H1 (cell line): ENCODE measurements at regions not wholly inside any gene's neighbourhood (a gene's known extent, or its start where the extent isn't known, plus 50 kb on each side); places are given as distances from the start of the nearest gene placed in this dataset.

ENCODE experiments used
- CTCF ChIA-PET: fragments of 300-600 bp; sonication (Branson Sonifier 250); formaldehyde crosslinking; loops from one replicate; lab custom pipeline; 2021; ENCODE audit not compliant: partially characterized antibody; lab: Charles Lee
- POLR2A ChIA-PET: fragments of 300-600 bp; sonication (Branson Sonifier 250); formaldehyde crosslinking; loops from one replicate; lab custom pipeline; 2021; ENCODE audit warnings: inconsistent platforms; ENCODE audit not compliant: partially characterized antibody; lab: Charles Lee
- DNase-seq, 2 experiments: peaks; one replicate each; pipeline versions ENCODE4 v3.0.0 to v3.0.0-alpha.2; 2010 to 2022; ENCODE audit warnings: low spot score in 2 of 2, low read depth in 1 of 2, mixed read lengths in 1 of 2
- FAIRE-seq: peaks from 2 replicates; lab custom pipeline; 2011; peaks lifted over from hg19 to GRCh38; lab: Jason Lieb, UNC
- H2AFZ ChIP-seq: 2 replicates; pipeline ENCODE4 v1.8.1; 2012; ENCODE audit warnings: low read length, inconsistent platforms
- H2AK5ac ChIP-seq: 2 replicates; pipeline ENCODE4 v1.6.1; 2013; ENCODE audit warnings: low read depth, low read length
- H2BK120ac ChIP-seq: replicated peaks from 2 replicates; pipeline ENCODE3; 2013; ENCODE audit warnings: low read depth, low read length, inconsistent platforms
- H2BK12ac ChIP-seq: 2 replicates; pipeline ENCODE4 v1.6.1; 2013; ENCODE audit warnings: low read depth, low read length
- H2BK15ac ChIP-seq: 2 replicates; pipeline ENCODE4 v1.6.1; 2013; ENCODE audit warnings: low read length
- H2BK20ac ChIP-seq: 2 replicates; pipeline ENCODE4 v1.6.1; 2013; ENCODE audit warnings: low read length
- H2BK5ac ChIP-seq: 2 replicates; pipeline ENCODE4 v1.6.1; 2013; ENCODE audit warnings: low read depth, low read length
- H3K14ac ChIP-seq: 2 replicates; pipeline ENCODE4 v1.6.1; 2013; ENCODE audit warnings: inconsistent platforms; ENCODE audit not compliant: insufficient read length
- H3K18ac ChIP-seq: 2 replicates; pipeline ENCODE4 v1.6.1; 2013; ENCODE audit warnings: low read length; ENCODE audit errors: extremely low read depth
- H3K23ac ChIP-seq: 2 replicates; pipeline ENCODE4 v1.6.1; 2013; ENCODE audit warnings: inconsistent platforms; ENCODE audit not compliant: insufficient read length
- H3K23me2 ChIP-seq: 2 replicates; pipeline ENCODE4 v1.6.1; 2013; ENCODE audit warnings: low read depth, low read length
- H3K27ac ChIP-seq: 2 replicates; pipeline ENCODE4 v1.6.1; 2011; ENCODE audit warnings: low read depth, low read length, inconsistent platforms
- H3K27me3 ChIP-seq, 4 experiments: replicated peaks in 1 of 4; 1 replicate in 1 of 4; 2 replicates in 3 of 4; pipeline versions ENCODE4 v1.6.1 to v1.8.1; 2011 to 2013; ENCODE audit warnings: low read length in 3 of 4, mild to moderate bottlenecking in 3 of 4, inconsistent platforms in 2 of 4, mixed read lengths in 2 of 4, moderate library complexity in 1 of 4; ENCODE audit not compliant: control insufficient read depth in 3 of 4, insufficient read depth in 3 of 4; ENCODE audit errors: extremely low read depth in 1 of 4
- H3K36me3 ChIP-seq, 4 experiments: 2 replicates each; pipeline versions ENCODE4 v1.6.1 to v1.8.1; 2011 to 2013; ENCODE audit warnings: mild to moderate bottlenecking in 4 of 4, low read length in 3 of 4, moderate library complexity in 2 of 4, control low read depth in 1 of 4, inconsistent platforms in 1 of 4; ENCODE audit not compliant: insufficient read depth in 4 of 4, control insufficient read depth in 2 of 4
- H3K4ac ChIP-seq: replicated peaks from 2 replicates; pipeline ENCODE3; 2013; ENCODE audit warnings: low read length, low read depth, mixed read lengths, inconsistent platforms; ENCODE audit not compliant: insufficient read length
- H3K4me1 ChIP-seq, 4 experiments: replicated peaks in 1 of 4; 1 replicate in 1 of 4; 2 replicates in 3 of 4; pipeline versions ENCODE4 v1.6.1 to v1.8.1; 2011 to 2013; ENCODE audit warnings: low read length in 3 of 4, inconsistent platforms in 2 of 4, mixed read lengths in 1 of 4; ENCODE audit not compliant: insufficient read depth in 4 of 4, control insufficient read depth in 3 of 4
- H3K4me2 ChIP-seq, 2 experiments: 2 replicates each; pipeline versions ENCODE4 v1.6.1 to v1.8.1; 2011 to 2013; ENCODE audit warnings: low read depth in 2 of 2, low read length in 2 of 2, control low read depth in 1 of 2, inconsistent platforms in 1 of 2, mild to moderate bottlenecking in 1 of 2; ENCODE audit not compliant: insufficient read depth in 1 of 2
- H3K4me3 ChIP-seq, 4 experiments: fragments of 200-600, 300-600 bp in 1 of 4; sonication (generic), shearing (Covaris generic), sonication (Bioruptor Twin) in 1 of 4; 2 replicates each; pipeline versions ENCODE4 v1.5.1 to v1.8.1; 2011 to 2016; ENCODE audit warnings: low read length in 4 of 4, low read depth in 3 of 4, control low read depth in 2 of 4, inconsistent platforms in 2 of 4, mild to moderate bottlenecking in 2 of 4, mixed read lengths in 1 of 4, moderate library complexity in 1 of 4; ENCODE audit not compliant: insufficient read depth in 2 of 4; ENCODE audit errors: extremely low read depth in 1 of 4
- H3K56ac ChIP-seq: replicated peaks from 2 replicates; pipeline ENCODE3; 2013; ENCODE audit warnings: low read depth, mild to moderate bottlenecking, mixed read lengths, low read length, inconsistent platforms; ENCODE audit not compliant: insufficient read length
- H3K79me1 ChIP-seq: 2 replicates; pipeline ENCODE4 v1.6.1; 2013; ENCODE audit warnings: low read depth, low read length, control low read depth
- H3K79me2 ChIP-seq, 2 experiments: 2 replicates each; pipeline versions ENCODE4 v1.6.1 to v1.8.1; 2012 to 2013; ENCODE audit warnings: low read length in 2 of 2, mild to moderate bottlenecking in 2 of 2, inconsistent platforms in 1 of 2; ENCODE audit not compliant: insufficient read depth in 2 of 2, control insufficient read depth in 1 of 2
- H3K9ac ChIP-seq, 4 experiments: replicated peaks in 1 of 4; 1 replicate in 1 of 4; 2 replicates in 3 of 4; pipeline versions ENCODE4 v1.6.1 to v1.8.1; 2011 to 2013; ENCODE audit warnings: low read depth in 3 of 4, low read length in 3 of 4, control low read depth in 2 of 4, mild to moderate bottlenecking in 2 of 4, moderate library complexity in 2 of 4, inconsistent platforms in 1 of 4; ENCODE audit errors: extremely low read depth in 1 of 4
- H3K9me3 ChIP-seq, 2 experiments: 2 replicates each; pipeline versions ENCODE4 v1.6.1 to v1.8.1; 2012 to 2013; ENCODE audit warnings: mild to moderate bottlenecking in 2 of 2, moderate library complexity in 2 of 2, control low read depth in 1 of 2, inconsistent platforms in 1 of 2, low read depth in 1 of 2, low read length in 1 of 2, mixed read lengths in 1 of 2; ENCODE audit not compliant: insufficient read depth in 2 of 2
- H4K20me1 ChIP-seq, 2 experiments: replicated peaks in 1 of 2; 2 replicates each; pipeline versions ENCODE3 to v1.8.1; 2011 to 2013; ENCODE audit warnings: inconsistent platforms in 2 of 2, low read length in 2 of 2, mild to moderate bottlenecking in 1 of 2; ENCODE audit not compliant: insufficient read depth in 2 of 2, control insufficient read depth in 1 of 2
- H4K5ac ChIP-seq: 2 replicates; pipeline ENCODE4 v1.6.1; 2013; ENCODE audit warnings: low read length, low read depth, mixed read lengths, inconsistent platforms; ENCODE audit not compliant: insufficient read length
- H4K8ac ChIP-seq: 2 replicates; pipeline ENCODE4 v1.8.0; 2013; ENCODE audit warnings: mild to moderate bottlenecking, moderate library complexity, low read length, inconsistent platforms; ENCODE audit not compliant: insufficient read depth; ENCODE audit errors: extremely low read depth
- H4K91ac ChIP-seq: replicated peaks from 2 replicates; pipeline ENCODE3; 2013; ENCODE audit warnings: low read length, mixed read lengths, inconsistent platforms; ENCODE audit not compliant: insufficient read length
- CBX8 ChIP-seq: fragments of 300-800, 300-1000 bp; sonication (generic); IDR thresholded peaks from 2 replicates; pipeline ENCODE4 v1.7.1; 2016; ENCODE audit warnings: low read depth, low read length, borderline replicate concordance
- CEBPB ChIP-seq: IDR thresholded peaks from 2 replicates; pipeline ENCODE4 v1.6.1; 2012; ENCODE audit warnings: low read depth, low read length
- CHD2 ChIP-seq: IDR thresholded peaks from 2 replicates; pipeline ENCODE4 v1.6.1; 2012; ENCODE audit warnings: low read length, improper control_type of control experiment
- E2F6 ChIP-seq: IDR thresholded peaks from 2 replicates; pipeline ENCODE4 v1.6.1; 2012; ENCODE audit warnings: inconsistent platforms
- EGR1 ChIP-seq: IDR thresholded peaks from 2 replicates; pipeline ENCODE4 v1.6.1; 2011; ENCODE audit warnings: low read depth, low read length, borderline replicate concordance
- GABPA ChIP-seq: IDR thresholded peaks from 2 replicates; pipeline ENCODE4 v1.6.1; 2011; ENCODE audit warnings: mild to moderate bottlenecking, low read length, moderate library complexity, borderline replicate concordance; ENCODE audit not compliant: insufficient read depth
- HDAC2 ChIP-seq, 2 experiments: fragments of 300-600 bp in 1 of 2; sonication (generic) in 1 of 2; IDR thresholded peaks; 2 replicates each; pipeline ENCODE4 v1.6.1; 2011 to 2012; ENCODE audit warnings: low read depth in 2 of 2, low read length in 2 of 2, mild to moderate bottlenecking in 2 of 2, moderate library complexity in 2 of 2, borderline replicate concordance in 1 of 2, inconsistent platforms in 1 of 2
- JUND ChIP-seq: IDR thresholded peaks from 2 replicates; pipeline ENCODE4 v1.6.1; 2011; ENCODE audit warnings: mild to moderate bottlenecking, improper control_type of control experiment, low read length
- MAX ChIP-seq: IDR thresholded peaks from 2 replicates; pipeline ENCODE4 v1.6.1; 2012; ENCODE audit warnings: inconsistent platforms
- POLR2AphosphoS5 ChIP-seq: IDR thresholded peaks from 2 replicates; pipeline ENCODE4 v1.6.1; 2011; ENCODE audit warnings: low read depth, low read length
- SUZ12 ChIP-seq: fragments of 200-600 bp; sonication (generic); IDR thresholded peaks from 2 replicates; pipeline ENCODE4 v1.6.1; 2012; ENCODE audit warnings: mild to moderate bottlenecking, inconsistent platforms, low read length, moderate library complexity, mixed read lengths
- TAF1 ChIP-seq: IDR thresholded peaks from 2 replicates; pipeline ENCODE4 v1.6.1; 2011; ENCODE audit warnings: mild to moderate bottlenecking, low read depth, low read length
- TCF12 ChIP-seq: IDR thresholded peaks from 2 replicates; pipeline ENCODE4 v1.6.1; 2011; ENCODE audit warnings: low read depth, mild to moderate bottlenecking, low read length
- YY1 ChIP-seq: IDR thresholded peaks from 2 replicates; pipeline ENCODE4 v1.6.1; 2011; ENCODE audit warnings: low read depth, mild to moderate bottlenecking, low read length
- WGBS, 2 experiments: shearing (Covaris generic) in 1 of 2; methylation state at CpG; one replicate each; pipeline versions ENCODE4 v1.1.6 to v1.1.7; 2013 to 2015; ENCODE audit warnings: low lambda C conversion rate in 2 of 2, mixed read lengths in 2 of 2, inconsistent platforms in 1 of 2, low coverage in 1 of 2, missing lambda C conversion rate in 1 of 2; ENCODE audit not compliant: insufficient replicate concordance in 2 of 2, insufficient coverage in 1 of 2, insufficient read length in 1 of 2; ENCODE audit errors: extremely low coverage in 1 of 2, missing lambda C conversion rate in 1 of 2; 5-methylcytosine and 5-hydroxymethylcytosine counted together

- H3K23ac ChIP-seq: no peak overlapping the region
- no peak overlapping the region for H3K14ac ChIP-seq
- H3K9ac ChIP-seq: no peak overlapping the region
- no peaks in the 10 kb centered on the region for H3K27me3 ChIP-seq
- no peak overlapping the region for H4K91ac ChIP-seq
- H3K18ac ChIP-seq: no peak overlapping the region
- 73% methylated on average over 5 of the region's 5 CpGs; no CpG with 5 or more reads in 1 of the 2 experiments for WGBS, 2 experiments
- no peak overlapping the region for H4K8ac ChIP-seq
- H3K4me3 ChIP-seq: no peak overlapping the region
- H3K79me1 ChIP-seq: no peaks in the 10 kb centered on the region
- no peaks in the 10 kb centered on the region for H3K79me2 ChIP-seq
- no peaks in the 10 kb centered on the region for H4K20me1 ChIP-seq
- ChIA-PET POLR2A (no interaction called here), CTCF (interaction anchor here (1.1 kb wide), 1 partner anchor 10 kb away, joined by 3 read pairs; no protein-coding TSS in a partner anchor)
- FAIRE-seq (no peak), DNase-seq (no peak)
- no peak overlapping the region for H3K27ac ChIP-seq
- H2BK5ac ChIP-seq: no peak overlapping the region
- no peak overlapping the region for H2AK5ac ChIP-seq
- H4K5ac ChIP-seq: no peak overlapping the region
- H3K4me1 ChIP-seq: peaks cover 0 to 4% (median 0%) of the 10 kb centered on the region in 4 experiments; a peak in 1 of 7 replicates
- no peak overlapping the region for H2BK15ac ChIP-seq
- no peak overlapping the region for H3K4me2 ChIP-seq
- no peaks in the 10 kb centered on the region for H3K36me3 ChIP-seq
- H3K56ac ChIP-seq: no peak overlapping the region
- no peak overlapping the region for H2BK20ac ChIP-seq
- TF ChIP-seq JUND (no peak), GABPA (no peak), CEBPB (no peak), HDAC2 (IDR thresholded peaks at IDR 0.05; ENCODE audit: borderline replicate concordance in 1 of 2, low read depth in 2 of 2, low read length in 2 of 2) (no peak), EGR1 (no peak), CHD2 (no peak), POLR2AphosphoS5 (no peak), YY1 (no peak), SUZ12 (no peak), E2F6 (no peak), TCF12 (no peak), CBX8 (no peak), MAX (no peak), TAF1 (no peak)
- no peaks in the 10 kb centered on the region for H3K9me3 ChIP-seq
- no peak overlapping the region for H2AFZ ChIP-seq
- no peaks in the 10 kb centered on the region; the same call in 1 of the 2 replicates for H3K23me2 ChIP-seq
- no peak overlapping the region for H2BK120ac ChIP-seq
- H3K4ac ChIP-seq: no peak overlapping the region
- no peak overlapping the region for H2BK12ac ChIP-seq
Observed at GRCh38 chr6:113011801-113012200, 664.7 kb downstream of the RFPL4B start.
